GM21737 (cell line): ENCODE measurements at regions not wholly inside any gene's neighbourhood (a gene's known extent, or its start where the extent isn't known, plus 50 kb on each side); places are given as distances from the start of the nearest gene placed in this dataset.
"Not testable (repeated sequence)": the region's sequence is repeated elsewhere in the genome, so short reads cannot be mapped to it uniquely, and the experiment has no call there.

ENCODE experiments used
- ATAC-seq: cut with Tn5 transposase; IDR thresholded peaks from one replicate; pipeline ENCODE4 v1.9.1; 2021; ENCODE audit warnings: mild to moderate bottlenecking, moderate library complexity; ENCODE audit not compliant: unreplicated experiment

DNA sequence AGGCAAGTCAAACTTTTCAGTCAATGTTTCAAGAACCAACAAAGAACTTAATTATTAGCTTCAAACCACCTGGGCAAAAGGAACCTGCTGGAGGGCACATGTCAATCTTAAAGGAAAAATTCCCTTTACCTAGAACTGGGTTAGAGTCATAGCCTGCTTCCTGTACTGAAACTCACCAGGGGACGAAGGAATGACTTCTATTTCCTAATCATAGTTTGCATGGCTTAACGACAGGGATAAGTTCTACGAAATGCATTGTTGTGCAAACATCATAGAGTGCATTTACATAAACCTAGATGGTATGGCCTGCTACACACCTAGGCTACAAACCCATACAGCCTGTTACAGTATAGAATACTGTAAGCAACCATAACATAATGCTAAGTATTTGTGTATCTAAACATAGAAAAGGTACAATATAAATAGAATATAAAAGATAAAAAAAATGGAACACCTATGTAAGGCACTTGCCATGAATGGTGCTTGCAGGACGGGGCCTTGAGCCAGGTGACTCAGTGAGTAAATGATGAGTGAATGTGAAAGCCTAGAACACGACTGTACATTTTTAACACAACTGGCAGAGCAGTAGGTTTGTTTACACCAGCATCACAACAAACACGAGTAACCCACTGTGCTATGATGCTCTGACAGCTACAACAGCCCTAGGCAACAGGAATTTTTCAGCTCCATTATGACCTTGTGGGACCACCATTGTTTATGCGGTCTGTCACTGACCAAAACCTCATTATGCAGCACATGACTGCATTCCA, 234.9 kb upstream of the CAND1 start:
- no peak for ATAC-seq

DNA sequence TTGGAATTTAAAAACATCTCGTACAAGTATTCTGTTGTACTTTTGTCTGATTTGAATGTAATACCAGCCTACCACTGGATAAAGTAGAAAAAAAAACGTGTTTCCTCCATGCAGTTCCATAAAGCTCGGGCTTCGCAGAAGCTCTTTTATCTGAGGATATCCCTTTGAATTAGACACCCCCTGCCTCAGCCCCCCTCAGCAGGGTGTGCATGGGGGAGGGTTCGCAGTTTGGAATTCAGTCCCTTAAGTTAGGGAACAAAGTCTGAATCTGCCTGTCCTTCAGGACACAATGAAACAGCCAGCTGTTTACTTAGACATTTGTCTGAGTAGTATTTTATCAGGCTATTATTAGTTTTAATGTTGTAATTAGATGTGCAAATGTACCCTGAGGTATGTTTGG, 234.0 kb upstream of the CAND1 start:
- no peak for ATAC-seq

DNA sequence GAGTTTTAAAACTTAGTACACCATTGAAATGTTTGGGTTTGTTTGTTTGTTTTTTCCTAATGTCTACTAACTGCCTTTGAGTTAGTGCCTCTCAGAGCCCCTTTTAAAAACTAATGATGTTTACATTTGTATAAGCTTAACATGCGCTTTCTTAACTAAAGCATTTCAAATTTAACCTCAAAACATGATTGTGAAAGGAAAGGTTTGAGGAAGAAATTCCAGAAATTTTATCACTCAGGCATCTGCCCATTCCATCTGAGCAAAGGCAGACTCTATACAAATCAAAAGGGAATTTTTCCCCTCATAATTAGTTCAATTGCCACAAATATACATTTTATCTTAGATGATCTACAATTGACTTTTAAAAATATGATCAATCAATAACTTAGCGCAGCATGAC, 230.7 kb upstream of the CAND1 start:
- ATAC-seq: no peak

DNA sequence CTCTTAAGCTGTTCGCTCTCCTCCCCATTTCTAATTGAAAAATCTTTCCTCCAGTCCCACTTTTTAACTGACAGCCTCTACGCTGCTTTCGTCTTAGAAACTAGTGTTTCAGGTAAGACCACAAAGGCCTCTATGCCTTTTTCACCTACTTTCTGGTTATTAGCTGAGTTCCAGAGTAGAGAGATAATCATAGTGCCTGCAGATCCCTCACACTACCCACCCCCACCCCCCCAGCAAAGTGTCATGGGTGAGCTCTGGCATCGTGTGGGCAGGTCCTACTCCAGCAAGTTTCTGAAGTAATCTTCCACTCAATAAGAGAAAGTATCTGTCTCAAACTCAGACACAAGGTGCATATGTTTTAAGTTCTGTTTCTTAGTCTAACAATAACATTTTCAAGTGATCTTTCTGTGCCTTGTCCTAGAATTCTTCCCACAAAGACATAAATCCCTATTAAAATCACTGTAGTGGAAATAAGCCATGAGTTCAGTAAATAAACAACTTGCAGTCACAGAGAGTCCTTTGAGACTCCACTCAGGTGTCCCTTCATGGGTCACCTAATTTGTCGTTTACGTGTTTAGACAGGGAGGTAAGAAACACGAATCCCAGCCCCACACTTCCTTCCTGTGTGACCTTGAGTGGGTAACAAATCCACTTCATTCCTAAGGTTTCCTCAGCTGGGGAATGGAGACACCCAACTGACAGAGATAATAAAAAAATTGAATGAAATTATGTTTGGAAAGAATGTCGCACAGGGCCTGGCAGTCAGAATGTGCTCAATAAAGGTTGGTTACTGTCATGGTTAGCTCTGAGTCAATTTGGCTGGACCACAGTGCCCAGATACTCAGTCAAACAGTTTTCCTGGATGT, 228.9 kb upstream of the CAND1 start:
- no peak for ATAC-seq

DNA sequence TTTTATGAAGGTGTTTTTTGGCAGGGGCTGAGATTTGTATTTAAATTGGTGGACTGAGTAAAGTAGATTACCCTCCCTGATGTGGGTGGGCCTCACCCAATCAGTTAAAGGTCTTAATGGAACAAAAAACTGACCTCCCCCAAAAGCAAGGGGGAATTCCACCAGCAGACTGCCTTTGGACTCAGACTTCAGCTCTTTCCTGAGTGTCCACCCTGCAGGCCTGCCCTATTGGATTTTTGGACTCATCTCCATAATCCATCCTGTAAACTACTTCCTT, 228.4 kb upstream of the CAND1 start:
- ATAC-seq: no peak

DNA sequence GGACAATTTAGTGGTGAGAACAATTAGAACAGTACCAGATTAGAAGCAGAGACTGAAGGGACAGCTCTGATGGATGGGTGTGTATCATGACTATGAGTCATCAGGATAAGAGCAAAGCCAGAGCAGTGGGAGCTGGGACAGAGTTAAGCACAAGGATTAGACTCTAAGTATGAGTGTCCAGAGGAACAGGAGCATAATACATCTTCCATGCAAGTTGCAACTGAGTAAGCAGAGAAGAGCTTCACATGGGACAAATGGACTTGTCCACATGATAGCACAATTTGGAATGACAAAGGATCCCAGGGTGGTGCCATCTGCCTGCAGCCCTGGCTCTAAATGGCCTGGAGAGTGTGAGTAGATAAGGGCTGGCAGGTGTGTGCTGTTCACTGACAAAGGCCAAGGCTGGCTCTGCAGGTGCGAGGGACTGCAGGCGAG, 226.4 kb upstream of the CAND1 start:
- ATAC-seq: no peak

DNA sequence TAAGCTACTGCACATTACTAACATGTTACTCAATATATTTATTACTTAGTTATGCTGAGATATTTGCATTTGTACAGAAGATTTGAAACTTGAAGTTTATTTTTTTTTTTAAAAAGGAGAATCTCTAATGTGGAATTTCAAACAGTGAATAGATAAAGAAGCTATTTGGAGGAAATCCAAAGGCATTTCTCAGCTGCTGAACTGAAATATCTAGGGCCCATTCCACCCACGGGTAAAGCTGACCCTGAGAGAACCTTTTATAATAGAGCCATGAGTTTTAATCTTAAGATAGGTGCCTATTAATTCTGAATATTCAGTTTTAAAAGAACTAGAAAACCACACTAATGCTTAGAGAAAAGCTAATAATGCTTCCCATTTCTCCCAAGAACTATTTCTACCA, 225.4 kb upstream of the CAND1 start:
- no peak for ATAC-seq

DNA sequence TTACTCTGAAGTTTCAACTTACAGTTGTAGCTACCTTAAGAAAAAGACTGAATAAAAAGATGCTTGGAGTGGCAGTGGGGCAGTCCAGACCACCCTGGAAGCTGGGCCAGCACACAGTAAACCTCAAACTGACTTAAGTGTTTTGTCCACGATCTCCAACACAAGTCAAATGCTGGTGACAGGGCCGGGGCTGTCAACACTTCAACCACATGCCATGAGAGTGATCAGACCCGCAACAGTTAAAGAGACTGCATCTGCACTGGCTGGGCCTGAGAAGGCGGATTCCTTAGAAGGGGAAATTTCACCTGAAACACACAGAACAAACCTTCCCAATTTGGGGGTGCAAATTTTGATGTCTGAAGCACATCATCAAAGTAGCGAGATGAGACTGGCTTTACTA, 223.5 kb upstream of the CAND1 start:
- ATAC-seq: no peak

DNA sequence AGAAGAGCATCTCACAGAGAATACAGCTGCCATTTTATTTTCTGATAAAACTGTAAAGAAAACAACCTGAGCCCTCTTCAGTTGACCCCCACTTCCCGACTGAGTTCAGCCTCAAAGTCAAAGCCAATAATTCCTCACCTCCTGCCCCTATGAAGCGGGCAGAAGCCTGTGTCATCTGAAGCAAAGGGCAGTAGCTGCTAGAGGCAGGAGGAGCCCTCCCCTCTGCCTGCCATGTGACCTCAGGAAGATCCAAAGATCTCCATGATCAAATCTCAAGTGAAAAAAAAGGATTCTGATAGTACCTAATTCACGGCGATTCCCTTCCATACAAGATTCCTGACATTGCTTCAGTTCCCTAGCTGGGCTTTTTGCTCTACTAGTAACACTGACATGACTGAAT, 223.1 kb upstream of the CAND1 start:
- ATAC-seq: no peak

DNA sequence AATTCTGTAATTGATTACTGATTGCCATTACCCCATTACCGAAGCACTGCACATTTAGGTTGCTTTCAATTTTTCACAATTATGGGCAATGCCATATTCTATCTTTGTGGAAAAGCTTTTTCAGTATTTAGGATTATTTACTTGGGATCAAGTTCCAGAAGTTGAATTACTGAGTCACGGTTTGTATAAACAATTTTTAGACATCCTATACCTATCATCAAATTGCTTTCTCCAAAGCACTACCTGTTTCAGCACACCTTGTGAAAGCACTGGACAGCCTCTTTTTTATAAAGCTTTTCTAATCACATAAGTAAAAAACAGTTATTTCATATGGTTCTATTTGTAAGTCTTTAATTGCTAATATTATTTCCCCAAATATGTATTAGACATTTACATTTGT, 221.5 kb upstream of the CAND1 start:
- ATAC-seq: no peak

DNA sequence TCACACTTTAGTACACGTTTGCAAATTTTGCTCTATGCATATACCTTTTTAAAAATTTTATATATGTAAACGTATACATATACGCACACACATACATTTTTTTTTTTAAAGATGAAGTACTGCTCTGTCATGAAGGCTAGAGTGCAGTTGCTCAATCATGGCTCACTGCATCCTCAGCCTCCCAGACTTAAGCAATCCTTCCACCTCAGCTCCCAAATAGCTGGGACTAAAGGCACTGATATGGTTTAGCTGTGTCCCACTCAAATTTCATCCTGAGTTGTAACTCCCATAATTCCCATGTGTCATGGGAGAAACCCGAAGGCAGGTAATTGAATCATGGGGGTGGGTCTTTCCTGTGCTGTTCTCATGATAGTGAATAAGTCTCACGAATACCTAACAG, 220.8 kb upstream of the CAND1 start:
- no peak for ATAC-seq

DNA sequence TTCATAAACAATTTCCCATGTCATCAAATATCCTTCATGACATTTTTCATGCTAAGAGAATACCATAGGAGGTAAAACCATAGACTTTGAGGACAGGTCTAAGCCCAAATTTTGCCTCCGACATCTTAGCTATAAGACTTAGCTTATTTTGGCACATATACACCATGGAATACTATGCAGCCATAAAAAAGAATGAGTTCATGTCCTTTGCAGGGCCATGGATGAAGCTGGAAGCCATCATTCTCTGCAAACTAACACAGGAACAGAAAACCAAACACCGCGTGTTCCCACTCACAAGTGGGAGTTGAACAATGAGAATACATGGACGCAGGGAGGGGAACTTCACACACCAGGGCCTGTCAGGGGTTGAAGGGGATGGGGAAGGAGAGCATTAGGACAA, 220.0 kb upstream of the CAND1 start:
- ATAC-seq: not testable (repeated sequence)

DNA sequence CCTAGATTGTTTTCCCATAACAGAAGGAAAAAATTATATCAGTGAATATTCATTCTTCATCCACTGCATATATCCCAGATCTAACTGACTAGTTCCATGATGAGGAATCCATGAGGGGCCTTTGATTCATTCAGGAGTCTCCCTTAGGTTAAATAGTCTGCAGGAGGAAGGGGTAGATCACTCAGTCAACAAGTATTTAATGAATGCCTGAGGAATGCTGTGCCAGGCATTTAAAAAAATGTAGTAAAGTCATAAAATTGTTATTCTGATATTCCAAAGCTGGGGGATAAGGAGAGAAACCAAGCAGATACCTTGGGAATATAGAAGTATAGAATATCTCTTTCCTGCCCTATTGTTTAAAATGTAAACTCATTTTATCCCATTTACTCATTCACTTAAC, 216.2 kb upstream of the CAND1 start:
- no peak for ATAC-seq

DNA sequence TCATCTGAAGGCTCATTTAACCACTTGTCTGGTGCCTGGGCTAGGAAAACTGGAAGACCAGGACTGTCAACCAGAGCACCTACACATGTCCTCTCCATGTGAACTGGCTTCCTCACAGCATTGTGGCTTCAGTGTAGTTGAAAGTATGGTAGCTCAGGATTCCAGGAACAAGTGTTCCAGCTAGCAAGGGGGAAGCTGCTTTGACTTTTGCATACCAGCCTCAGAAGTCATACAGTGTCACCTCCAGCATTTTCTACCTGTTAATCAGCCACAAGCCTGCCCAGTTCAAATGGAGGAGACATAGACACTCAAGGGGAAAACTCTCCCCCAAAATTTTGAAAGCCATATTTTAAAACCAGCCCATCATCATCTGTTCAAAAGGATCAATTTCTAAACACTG, 212.8 kb upstream of the CAND1 start:
- ATAC-seq: no peak

DNA sequence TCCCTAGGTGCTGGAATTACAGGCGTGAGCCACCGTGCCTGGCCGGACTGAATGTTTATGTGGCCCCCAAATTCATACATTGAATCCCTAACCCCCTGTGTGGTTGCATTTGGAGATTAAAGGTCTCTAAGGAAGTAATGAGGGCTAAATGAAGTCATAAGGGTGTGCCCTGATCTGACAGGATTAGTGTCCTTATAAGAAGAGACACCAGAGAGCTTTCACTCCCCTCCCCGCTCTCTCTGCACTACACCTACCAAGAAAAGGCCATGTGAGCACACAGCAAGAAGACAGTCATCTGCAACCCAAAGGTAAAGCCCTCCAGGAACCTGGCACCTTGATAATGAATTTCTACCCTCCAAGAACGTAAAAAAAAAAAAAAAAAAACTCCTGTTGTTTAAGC, 212.1 kb upstream of the CAND1 start:
- no peak for ATAC-seq

DNA sequence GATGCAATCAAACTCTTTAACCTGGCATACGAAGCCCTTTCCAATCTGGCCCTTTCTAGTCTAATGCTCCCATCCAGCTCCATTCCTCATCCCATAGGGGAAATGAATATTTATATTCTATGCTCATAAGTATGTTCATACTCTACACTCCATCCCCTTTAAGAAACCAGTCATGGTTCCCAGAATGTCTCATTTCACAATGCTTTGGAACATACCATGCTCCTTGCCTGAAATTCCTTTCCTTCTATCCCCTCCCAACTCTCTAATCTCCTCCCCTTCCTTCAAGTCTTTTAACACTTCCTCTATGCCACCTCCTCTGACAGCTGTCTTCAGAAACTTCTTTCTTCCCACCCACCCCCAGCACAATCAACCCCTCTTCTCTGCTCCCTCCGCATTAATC, 207.0 kb upstream of the CAND1 start:
- no peak for ATAC-seq

DNA sequence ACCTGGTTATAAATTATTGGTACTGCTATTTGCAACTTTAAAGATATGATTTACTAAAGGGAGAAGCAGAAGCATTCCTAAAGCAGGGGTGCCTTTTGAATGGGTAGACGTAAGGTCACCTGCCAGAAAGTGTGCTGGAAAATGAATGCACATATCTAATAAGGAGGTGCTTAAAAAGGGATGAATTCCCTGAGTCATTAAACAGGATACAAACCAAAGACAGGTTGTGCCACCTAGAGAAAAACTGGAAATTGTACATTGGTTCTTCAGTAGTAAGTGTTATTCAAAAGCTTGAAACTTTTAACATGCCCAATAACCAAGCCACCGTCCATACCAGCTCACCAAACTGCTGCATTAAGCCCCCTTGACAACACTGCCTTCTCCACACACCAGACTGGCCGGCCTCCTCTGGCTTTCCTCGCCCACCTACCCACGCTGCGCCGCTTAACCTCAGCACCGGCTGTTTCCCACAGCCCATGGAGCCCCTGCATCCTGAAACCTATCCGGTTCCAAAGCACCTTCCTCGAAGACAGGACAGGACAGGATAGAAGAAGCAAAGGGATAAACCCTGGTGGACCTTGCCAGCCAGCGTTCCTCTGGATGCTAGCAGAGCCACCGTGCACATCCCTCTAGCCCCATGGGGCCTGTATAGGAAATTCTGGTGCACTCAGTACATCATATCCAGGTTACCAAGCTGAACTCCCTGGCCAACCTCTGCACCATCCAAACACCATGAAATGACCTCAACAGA, 201.5 kb upstream of the CAND1 start:
- no peak for ATAC-seq

DNA sequence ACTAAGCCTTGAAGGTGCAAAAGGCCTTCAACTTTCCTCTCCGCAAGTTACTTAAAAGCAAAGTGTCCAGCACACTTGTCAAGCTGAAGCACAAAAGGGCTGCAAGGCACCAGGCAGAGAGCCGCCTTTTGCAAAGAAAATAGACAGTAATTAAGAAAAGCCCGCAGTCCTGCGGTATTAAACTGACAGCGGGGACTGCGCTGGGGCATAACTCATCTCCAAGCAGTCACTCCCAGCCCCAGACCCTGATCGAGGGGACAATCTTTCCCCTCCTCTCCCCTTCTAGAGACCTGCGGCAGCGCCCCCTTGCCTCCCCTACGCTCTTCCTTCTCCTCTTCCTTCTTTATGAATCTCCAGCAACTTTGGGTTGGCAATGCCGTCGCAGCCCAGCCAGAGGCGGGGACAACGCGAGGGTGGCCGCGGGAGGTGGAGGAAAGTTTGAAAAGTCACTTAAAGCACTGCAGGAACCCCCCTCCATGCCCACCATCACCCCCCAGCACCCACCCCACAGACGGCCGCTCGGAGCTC, 200.9 kb upstream of the CAND1 start:
- ATAC-seq: no peak

DNA sequence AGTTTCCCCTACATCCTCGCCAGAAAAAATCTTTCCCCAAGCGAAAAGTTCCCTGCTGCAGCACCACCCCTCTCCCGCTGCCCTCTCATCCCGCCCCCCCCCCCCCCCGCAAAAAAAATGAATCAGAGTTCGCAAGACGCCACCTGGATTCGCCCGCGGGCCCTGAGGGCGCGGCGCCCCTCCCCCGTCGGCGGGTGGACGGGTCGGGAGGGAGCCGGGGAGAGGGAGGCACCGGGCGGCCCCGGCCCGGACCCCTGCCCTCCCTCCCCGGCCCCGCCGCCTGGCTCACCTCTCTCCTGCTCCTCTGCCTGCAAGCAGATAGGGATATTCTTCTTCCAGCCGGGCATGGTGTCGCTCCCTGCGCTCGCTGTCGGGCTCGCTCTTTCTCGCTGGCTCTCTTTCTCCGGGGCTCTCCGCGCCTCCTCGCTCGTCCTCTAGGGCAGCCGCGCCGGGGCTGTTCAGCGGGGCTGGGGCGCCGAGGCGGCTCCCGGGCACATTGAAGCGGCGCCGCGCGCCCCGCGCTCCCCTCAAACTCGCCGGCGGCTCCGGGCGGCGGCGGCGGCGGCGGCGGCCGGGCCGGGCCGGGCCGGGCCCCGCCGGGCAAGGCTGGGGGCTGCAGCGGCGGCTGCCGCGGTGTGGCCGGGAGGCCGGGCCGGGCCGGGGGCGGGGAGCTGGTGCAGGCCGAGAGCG, 200.3 kb upstream of the CAND1 start:
- ATAC-seq: no peak

DNA sequence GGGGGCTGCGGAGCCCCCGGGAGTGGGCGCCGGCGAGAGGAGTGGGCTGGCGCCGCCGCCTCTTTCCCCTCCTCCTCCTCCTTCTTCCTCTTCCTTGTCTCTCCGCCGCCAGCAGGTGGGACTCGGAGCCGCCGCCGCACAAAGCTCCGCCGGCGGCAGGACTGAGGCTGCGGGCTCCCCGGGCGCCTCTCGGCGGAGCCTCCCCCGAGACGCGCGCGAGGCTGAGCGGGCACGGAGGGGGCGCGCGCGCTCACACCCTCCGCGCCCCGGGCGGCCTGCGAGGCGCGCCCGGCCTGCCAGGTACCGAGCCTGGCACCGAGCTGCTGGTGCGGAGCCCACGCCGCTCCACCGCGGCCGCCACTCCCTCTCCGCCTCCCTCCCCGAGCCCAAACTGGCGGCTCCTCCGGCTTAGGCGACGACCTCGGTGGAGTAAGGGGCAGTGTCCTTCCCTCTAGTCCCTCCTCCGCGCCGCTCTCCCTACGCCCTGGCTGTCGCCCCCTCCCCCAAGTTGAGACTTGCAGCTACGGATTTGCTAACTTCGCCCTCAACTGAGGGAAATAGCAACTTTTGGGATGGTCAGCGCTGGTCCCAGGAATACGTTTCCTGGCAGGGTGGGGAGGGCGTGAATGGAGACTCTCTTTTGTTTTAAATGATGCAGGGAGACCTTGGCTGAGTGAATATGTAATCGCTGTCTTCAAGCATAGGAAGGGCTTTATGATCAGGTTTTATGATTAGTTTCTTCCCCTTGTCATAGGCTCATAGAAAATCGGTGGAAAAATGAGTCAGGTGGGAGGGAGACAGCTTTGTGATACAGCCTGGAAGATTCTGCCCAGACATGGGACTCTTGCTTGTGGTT, 199.5 kb upstream of the CAND1 start:
- no peak for ATAC-seq
